SK-N-MC (cell line): ENCODE measurements at regions not wholly inside any gene's neighbourhood (a gene's known extent, or its start where the extent isn't known, plus 50 kb on each side); places are given as distances from the start of the nearest gene placed in this dataset.

Source experiments
- DNase-seq: peaks from one replicate; pipeline ENCODE4 v3.0.0-alpha.2; 2011; ENCODE audit warnings: low read depth, low spot score
- H3K27ac ChIP-seq: fragments of 200-600 bp; sonication (generic); 2 replicates; pipeline ENCODE4 v1.5.1; 2016; ENCODE audit warnings: mixed run types
- H3K36me3 ChIP-seq: fragments of 200-600 bp; sonication (generic); 2 replicates; pipeline ENCODE4 v1.6.1; 2017; ENCODE audit warnings: antibody characterized with exemption, low read length, mixed read lengths; ENCODE audit not compliant: insufficient read depth
- H3K4me3 ChIP-seq: fragments of 200-600 bp; sonication (generic); 2 replicates; pipeline ENCODE4 v1.5.1; 2016
- H3K9ac ChIP-seq: fragments of 200-600 bp; sonication (generic); 2 replicates; pipeline ENCODE4 v1.8.0; 2017; ENCODE audit warnings: mixed run types, mixed read lengths; ENCODE audit not compliant: insufficient read length
- H3K9me3 ChIP-seq: fragments of 200-600 bp; sonication (generic); 2 replicates; pipeline ENCODE4 v1.6.1; 2017; ENCODE audit warnings: low read depth, mild to moderate bottlenecking, antibody characterized with exemption, low read length, moderate library complexity, mixed read lengths
- EZH2 ChIP-seq: fragments of 200-600 bp; sonication (generic); IDR thresholded peaks from one replicate; pipeline ENCODE4 v1.6.1; 2017; ENCODE audit warnings: antibody characterized with exemption
- FOXP2 ChIP-seq: optimal IDR thresholded peaks from 2 replicates; pipeline ENCODE3; 2011; ENCODE audit warnings: mild to moderate bottlenecking, moderate library complexity; ENCODE audit not compliant: insufficient read depth; ENCODE audit errors: extremely low read length, control extremely low read depth
- POLR2AphosphoS5 ChIP-seq: IDR thresholded peaks from 2 replicates; pipeline ENCODE4 v1.6.1; 2012; ENCODE audit warnings: mild to moderate bottlenecking, low read depth, low read length, borderline replicate concordance

DNA sequence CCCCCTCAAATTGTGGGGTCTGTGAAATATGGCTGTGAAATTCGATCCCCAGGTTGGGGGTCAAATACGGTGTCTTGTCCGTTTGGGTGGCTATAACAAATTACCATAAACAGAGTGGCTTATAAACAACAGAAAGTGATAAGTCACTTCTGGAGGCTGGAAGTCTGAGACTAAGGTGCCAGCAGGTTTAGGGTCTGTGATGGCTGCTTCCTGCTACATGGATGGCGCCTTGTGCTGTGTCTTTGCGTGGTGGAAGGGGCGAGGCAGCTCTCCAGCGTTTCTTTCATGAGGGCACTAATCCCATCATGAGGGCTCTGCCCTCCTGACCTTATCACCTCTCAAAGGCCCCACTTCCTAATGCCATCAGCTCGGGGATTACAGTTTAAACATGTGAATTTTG lies 120.0 kb downstream of the IRF8 start:
- Histone ChIP-seq H3K36me3 (no peaks in the 10 kb centered on the region), H3K9me3 (no peaks in the 10 kb centered on the region), H3K4me3 (no peak overlapping the region), H3K9ac (no peak overlapping the region), H3K27ac (no peak overlapping the region)
- TF ChIP-seq FOXP2, result no peak
- TF ChIP-seq POLR2AphosphoS5, result no peak
- TF ChIP-seq EZH2, result no peak
- DNase-seq, result no peak

DNA sequence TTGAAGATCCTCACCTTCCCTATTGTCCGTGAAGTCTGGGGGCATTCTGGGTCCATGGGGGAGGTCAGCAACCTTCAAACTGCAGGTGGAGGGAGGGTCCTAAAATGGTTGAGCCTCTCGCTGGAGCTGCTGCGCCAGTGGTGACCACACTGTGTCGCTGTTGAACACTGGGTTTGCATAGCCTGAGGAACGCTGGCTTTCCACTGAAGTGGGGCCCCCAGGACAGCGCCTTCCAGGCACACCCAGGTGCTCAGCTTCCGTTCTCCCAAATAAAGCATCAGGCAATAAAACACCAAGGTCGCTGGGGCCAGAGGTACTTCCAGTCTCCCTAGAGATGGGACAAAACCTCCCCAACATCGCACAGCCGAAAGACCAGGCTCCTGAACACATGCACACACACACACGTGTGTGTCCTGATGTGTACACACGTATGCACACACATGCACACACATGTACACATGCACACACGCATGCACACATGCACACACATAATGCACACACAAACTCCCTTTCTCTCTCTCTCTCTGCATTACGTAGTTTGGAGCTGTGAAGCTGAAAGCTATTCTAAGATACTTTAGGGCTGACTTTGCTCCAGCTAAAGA lies 120.6 kb downstream of the IRF8 start:
- Histone ChIP-seq H3K4me3 (no peak overlapping the region), H3K36me3 (no peaks in the 10 kb centered on the region), H3K9me3 (no peaks in the 10 kb centered on the region), H3K9ac (no peak overlapping the region), H3K27ac (no peak overlapping the region)
- TF ChIP-seq FOXP2, result no peak
- no peak for TF ChIP-seq POLR2AphosphoS5
- no peak for DNase-seq

GRCh38 chr16:86020971-86021370 lies 122.0 kb downstream of the IRF8 start:
- H3K36me3 ChIP-seq, result no peaks in the 10 kb centered on the region
- H3K27ac ChIP-seq, result no peak overlapping the region
- no peak overlapping the region for H3K4me3 ChIP-seq
- no peak for DNase-seq
- H3K9ac ChIP-seq, result no peak overlapping the region
- H3K9me3 ChIP-seq, result no peaks in the 10 kb centered on the region
- TF ChIP-seq EZH2 (no peak), FOXP2 (no peak), POLR2AphosphoS5 (no peak)

- no peaks in the 10 kb centered on the region for H3K36me3 ChIP-seq
- no peak overlapping the region for H3K9ac ChIP-seq
- no peak overlapping the region for H3K27ac ChIP-seq
- TF ChIP-seq FOXP2 (no peak), EZH2 (no peak), POLR2AphosphoS5 (no peak)
- H3K9me3 ChIP-seq, result no peaks in the 10 kb centered on the region
- no peak overlapping the region for H3K4me3 ChIP-seq
- DNase-seq, result no peak
Observed at GRCh38 chr16:86022381-86022960, 123.5 kb downstream of the IRF8 start.

GRCh38 chr16:86024210-86024609 lies 125.2 kb downstream of the IRF8 start:
- Histone ChIP-seq H3K36me3 (no peaks in the 10 kb centered on the region), H3K9ac (no peak overlapping the region), H3K27ac (no peak overlapping the region), H3K9me3 (no peaks in the 10 kb centered on the region), H3K4me3 (no peak overlapping the region)
- DNase-seq, result no peak
- TF ChIP-seq FOXP2, result no peak
- no peak for TF ChIP-seq POLR2AphosphoS5
- TF ChIP-seq EZH2, result no peak

DNA sequence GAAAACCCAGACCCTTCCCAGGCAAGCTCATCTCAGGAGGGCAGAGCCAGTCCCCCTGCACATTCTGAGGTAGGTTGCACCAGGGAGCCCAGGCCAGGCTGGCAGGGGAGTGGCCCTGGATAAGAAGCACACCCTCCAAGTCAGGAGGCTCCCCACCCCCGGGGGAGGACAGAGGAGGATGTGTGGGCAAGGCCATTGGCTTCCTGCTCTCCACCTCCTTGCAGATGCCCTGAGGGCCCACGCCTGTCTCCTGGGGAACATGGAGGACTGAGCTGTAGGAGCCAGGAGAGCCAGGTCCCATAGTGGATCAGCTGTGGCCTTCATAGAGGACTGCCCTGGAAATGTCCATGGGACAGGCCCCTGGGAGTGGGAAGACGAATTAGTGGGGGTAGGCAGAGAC lies 126.7 kb downstream of the IRF8 start:
- no peak for DNase-seq
- no peak overlapping the region for H3K27ac ChIP-seq
- H3K4me3 ChIP-seq, result no peak overlapping the region
- TF ChIP-seq EZH2 (no peak), POLR2AphosphoS5 (no peak)
- no peak overlapping the region for H3K9ac ChIP-seq
- H3K9me3 ChIP-seq, result no peaks in the 10 kb centered on the region
- no peaks in the 10 kb centered on the region for H3K36me3 ChIP-seq

GRCh38 chr16:86026171-86026910 lies 127.4 kb downstream of the IRF8 start:
- DNase-seq, result no peak
- no peak overlapping the region for H3K27ac ChIP-seq
- no peak overlapping the region for H3K4me3 ChIP-seq
- no peaks in the 10 kb centered on the region for H3K9me3 ChIP-seq
- H3K9ac ChIP-seq, result no peak overlapping the region
- TF ChIP-seq EZH2 (no peak), FOXP2 (no peak), POLR2AphosphoS5 (no peak)
- no peaks in the 10 kb centered on the region for H3K36me3 ChIP-seq

DNA sequence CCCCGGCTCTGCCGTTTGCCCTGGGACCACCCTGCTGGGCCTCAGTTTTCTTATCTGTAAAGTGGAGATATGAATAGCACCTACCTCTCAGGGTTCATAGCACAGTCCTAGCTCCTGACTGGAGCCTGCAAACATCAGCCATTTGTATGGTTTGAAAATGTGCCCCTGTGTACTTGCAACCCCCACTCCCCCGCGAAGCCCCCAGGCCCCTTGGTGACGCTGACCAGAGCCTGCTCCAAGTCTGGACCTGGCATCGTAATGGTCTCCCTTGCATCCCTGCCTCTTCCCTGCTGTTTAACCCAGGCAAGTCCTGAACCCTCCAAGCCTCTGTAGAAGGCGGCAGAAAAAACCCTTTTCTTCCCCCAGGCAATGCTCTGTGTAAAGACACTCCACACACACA lies 128.0 kb downstream of the IRF8 start:
- Histone ChIP-seq H3K36me3 (no peaks in the 10 kb centered on the region), H3K9ac (no peak overlapping the region), H3K27ac (no peak overlapping the region), H3K9me3 (no peaks in the 10 kb centered on the region), H3K4me3 (no peak overlapping the region)
- DNase-seq, result no peak
- TF ChIP-seq POLR2AphosphoS5 (no peak), FOXP2 (no peak), EZH2 (no peak)
